GM12878 (cell line): ENCODE measurements at regions not wholly inside any gene's neighbourhood (a gene's known extent, or its start where the extent isn't known, plus 50 kb on each side); places are given as distances from the start of the nearest gene placed in this dataset.

Experiments
- ATAC-seq: fragments of 200-7000 bp; cut with Tn5 transposase; 3 replicates; pipeline ENCODE4 v1.9.1; 2020; ENCODE audit warnings: mild to moderate bottlenecking, moderate library complexity
- BruUV-seq: library from RNA; stranded (reverse); fragments of 400-500 nt; replicated peaks from 2 replicates; lab custom pipeline; 2021; lab: Mats Ljungman, UMichigan
- CTCF ChIA-PET: fragments of 300-600 bp; sonication (Branson Sonifier 250); formaldehyde crosslinking; extraction: SDS; loops from one replicate; lab custom pipeline; 2021; ENCODE audit warnings: inconsistent platforms; lab: Yijun Ruan, JAX
- POLR2A ChIA-PET: fragments of 350-600 bp; formaldehyde crosslinking; extraction: SDS; loops from one replicate; lab custom pipeline; 2021; ENCODE audit warnings: inconsistent platforms; lab: Charles Lee
- RAD21 ChIA-PET: fragments of 300-600 bp; sonication (Branson Sonifier 250); formaldehyde crosslinking; loops from one replicate; lab custom pipeline; 2023; ENCODE audit warnings: antibody characterized with exemption; ENCODE audit not compliant: unreplicated experiment; lab: Charles Lee
- SMC1A ChIA-PET: fragments of 300-600 bp; sonication (Branson Sonifier 250); formaldehyde crosslinking; loops from one replicate; lab custom pipeline; 2023; ENCODE audit not compliant: unreplicated experiment, uncharacterized antibody; lab: Charles Lee
- DNase-seq: peaks from one replicate; pipeline ENCODE4 v3.0.0-alpha.2; 2011; ENCODE audit warnings: low read depth, low spot score
- FAIRE-seq: peaks from 3 replicates; lab custom pipeline; 2011; peaks lifted over from hg19 to GRCh38; lab: Jason Lieb, UNC
- H2AFZ ChIP-seq: 2 replicates; pipeline ENCODE4 v1.6.0; 2011; ENCODE audit warnings: low read depth, low read length, control low read depth; ENCODE audit not compliant: control insufficient read depth
- H3K27ac ChIP-seq: 2 replicates; pipeline ENCODE4 v1.5.1; 2011; ENCODE audit warnings: control low read depth; ENCODE audit not compliant: control insufficient read depth, insufficient read depth
- H3K27me3 ChIP-seq, 2 experiments: replicated peaks in 1 of 2; 2 replicates each; pipeline versions ENCODE4 v1.6.0 to v1.6.1; 2011; ENCODE audit warnings: low read length in 1 of 2; ENCODE audit not compliant: control insufficient read depth in 2 of 2, insufficient read depth in 2 of 2
- H3K36me3 ChIP-seq, 2 experiments: 2 replicates each; pipeline ENCODE4 v1.5.1; 2011; ENCODE audit warnings: low read length in 1 of 2; ENCODE audit not compliant: control insufficient read depth in 2 of 2, insufficient read depth in 2 of 2
- H3K4me1 ChIP-seq: 2 replicates; pipeline ENCODE4 v1.6.1; 2011; ENCODE audit warnings: mild to moderate bottlenecking, low read length, moderate library complexity, mixed read lengths; ENCODE audit not compliant: control insufficient read depth, insufficient read depth
- H3K4me2 ChIP-seq: 2 replicates; pipeline ENCODE4 v1.6.0; 2011; ENCODE audit warnings: control low read depth; ENCODE audit not compliant: control insufficient read depth, insufficient read depth
- H3K4me3 ChIP-seq: fragments of 200-600 bp; sonication (generic); 2 replicates; pipeline ENCODE4 v1.5.1; 2016
- H3K79me2 ChIP-seq: 2 replicates; pipeline ENCODE4 v1.6.0; 2011; ENCODE audit warnings: low read length; ENCODE audit not compliant: control insufficient read depth, insufficient read depth
- H3K9ac ChIP-seq: 2 replicates; pipeline ENCODE4 v1.8.0; 2011; ENCODE audit warnings: low read length, control low read depth, mixed read lengths; ENCODE audit not compliant: control insufficient read depth, insufficient read depth
- H3K9me3 ChIP-seq: replicated peaks from 3 replicates; pipeline ENCODE4 v1.5.1; 2011; ENCODE audit warnings: mild to moderate bottlenecking, low read length; ENCODE audit not compliant: control insufficient read depth, insufficient read depth
- H4K20me1 ChIP-seq: 2 replicates; pipeline ENCODE4 v1.6.0; 2011; ENCODE audit not compliant: control insufficient read depth, insufficient read depth
- BMI1 ChIP-seq: fragments of 450-650 bp; IDR thresholded peaks from 2 replicates; pipeline ENCODE4 v1.6.1; 2016; ENCODE audit warnings: mild to moderate bottlenecking, moderate library complexity, borderline replicate concordance
- FOXK2 ChIP-seq: fragments of 450-650 bp; IDR thresholded peaks from 2 replicates; pipeline ENCODE4 v1.6.1; 2017; ENCODE audit warnings: mild to moderate bottlenecking, moderate library complexity
- KAT2A ChIP-seq: conservative IDR thresholded peaks from 2 replicates; pipeline ENCODE4 v1.6.1; 2011; ENCODE audit warnings: low read depth, low read length; ENCODE audit not compliant: control insufficient read depth
- SMAD5 ChIP-seq: IDR thresholded peaks from 2 replicates; pipeline ENCODE4 v1.6.1; 2016; ENCODE audit warnings: antibody characterized with exemption, low read depth
- SUPT20H ChIP-seq: IDR thresholded peaks from 2 replicates; pipeline ENCODE4 v1.6.1; 2011; ENCODE audit warnings: low read depth, mild to moderate bottlenecking, low read length, moderate library complexity, borderline replicate concordance; ENCODE audit not compliant: control insufficient read depth
- TCF3 ChIP-seq: IDR thresholded peaks from 2 replicates; pipeline ENCODE4 v1.6.1; 2012; ENCODE audit warnings: low read depth, mild to moderate bottlenecking, low read length, borderline replicate concordance; ENCODE audit not compliant: insufficient read depth
- TCF7 ChIP-seq: IDR thresholded peaks from 2 replicates; pipeline ENCODE4 v1.6.1; 2014; ENCODE audit warnings: antibody characterized with exemption, borderline replicate concordance
- WGBS: methylation state at CpG from one replicate; pipeline ENCODE4 v1.1.6; 2016; ENCODE audit warnings: low lambda C conversion rate; ENCODE audit not compliant: insufficient replicate concordance, insufficient coverage; ENCODE audit errors: missing lambda C conversion rate; 5-methylcytosine and 5-hydroxymethylcytosine counted together
- in situ Hi-C: fragments of 300-500 bp; cut with MboI; formaldehyde crosslinking; loops from 9 replicates; pipeline ENCODE4 v1.14.3; 2018; ENCODE audit warnings: mixed read lengths
- intact Hi-C: fragments of 100-400 bp; cut with micrococcal nuclease; formaldehyde crosslinking; loops from one replicate; pipeline ENCODE4 v1.14.2; 2022; ENCODE audit not compliant: unreplicated experiment
- TF ChIP-seq, protein P1 (sequence below): fragments of 450-650 bp; formaldehyde crosslinking; IDR thresholded peaks from 2 replicates; pipeline ENCODE4 v1.4.0; 2020; ENCODE audit warnings: mild to moderate bottlenecking, moderate library complexity
- TF ChIP-seq, protein P2 (sequence below): fragments of 450-650 bp; IDR thresholded peaks from 2 replicates; pipeline ENCODE4 v1.6.1; 2017; ENCODE audit warnings: antibody characterized with exemption, mild to moderate bottlenecking, moderate library complexity
- TF ChIP-seq, protein P3 (sequence below): fragments of 150-350 bp; IDR thresholded peaks from 2 replicates; pipeline ENCODE4 v1.6.1; 2016; ENCODE audit warnings: low read depth, low read length
- TF ChIP-seq, protein P4 (sequence below): fragments of 450-650 bp; IDR thresholded peaks from 2 replicates; pipeline ENCODE4 v1.6.1; 2017; ENCODE audit warnings: mild to moderate bottlenecking

DNA sequence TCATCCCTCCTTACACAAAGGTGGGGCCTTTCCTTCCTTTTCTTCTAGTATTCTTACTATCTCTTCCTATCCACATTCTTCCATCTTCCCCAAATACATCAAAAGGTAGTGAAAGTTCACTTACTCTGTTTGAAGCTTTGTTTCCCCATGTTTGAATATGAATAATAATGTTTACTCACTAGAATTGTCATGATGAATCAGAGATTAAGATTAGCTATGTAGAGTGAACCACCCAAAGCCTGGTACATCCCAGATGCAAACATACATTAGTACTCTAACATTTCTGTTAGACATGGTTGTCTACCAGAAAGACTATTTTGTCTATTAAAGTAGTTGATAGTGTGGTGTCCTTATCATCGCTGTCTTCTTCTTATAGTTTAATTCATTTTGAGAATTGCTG lies 327.1 kb upstream of the TBC1D5 start:
- intact Hi-C loops = no loop called here
- Histone ChIP-seq H3K27me3 (no peaks in the 10 kb centered on the region), H3K36me3 (no peaks in the 10 kb centered on the region), H2AFZ (no peak overlapping the region), H3K79me2 (no peaks in the 10 kb centered on the region), H3K4me2 (no peak overlapping the region), H3K27ac (no peak overlapping the region), H4K20me1 (no peaks in the 10 kb centered on the region), H3K4me1 (no peaks in the 10 kb centered on the region), H3K4me3 (no peak overlapping the region), H3K9me3 (no peaks in the 10 kb centered on the region), H3K9ac (no peak overlapping the region)
- TF ChIP-seq TCF7 (no peak), KAT2A (no peak), SMAD5 (no peak), SUPT20H (no peak), FOXK2 (no peak), TCF3 (no peak), BMI1 (no peak)
- TF ChIP-seq, protein P1, sequence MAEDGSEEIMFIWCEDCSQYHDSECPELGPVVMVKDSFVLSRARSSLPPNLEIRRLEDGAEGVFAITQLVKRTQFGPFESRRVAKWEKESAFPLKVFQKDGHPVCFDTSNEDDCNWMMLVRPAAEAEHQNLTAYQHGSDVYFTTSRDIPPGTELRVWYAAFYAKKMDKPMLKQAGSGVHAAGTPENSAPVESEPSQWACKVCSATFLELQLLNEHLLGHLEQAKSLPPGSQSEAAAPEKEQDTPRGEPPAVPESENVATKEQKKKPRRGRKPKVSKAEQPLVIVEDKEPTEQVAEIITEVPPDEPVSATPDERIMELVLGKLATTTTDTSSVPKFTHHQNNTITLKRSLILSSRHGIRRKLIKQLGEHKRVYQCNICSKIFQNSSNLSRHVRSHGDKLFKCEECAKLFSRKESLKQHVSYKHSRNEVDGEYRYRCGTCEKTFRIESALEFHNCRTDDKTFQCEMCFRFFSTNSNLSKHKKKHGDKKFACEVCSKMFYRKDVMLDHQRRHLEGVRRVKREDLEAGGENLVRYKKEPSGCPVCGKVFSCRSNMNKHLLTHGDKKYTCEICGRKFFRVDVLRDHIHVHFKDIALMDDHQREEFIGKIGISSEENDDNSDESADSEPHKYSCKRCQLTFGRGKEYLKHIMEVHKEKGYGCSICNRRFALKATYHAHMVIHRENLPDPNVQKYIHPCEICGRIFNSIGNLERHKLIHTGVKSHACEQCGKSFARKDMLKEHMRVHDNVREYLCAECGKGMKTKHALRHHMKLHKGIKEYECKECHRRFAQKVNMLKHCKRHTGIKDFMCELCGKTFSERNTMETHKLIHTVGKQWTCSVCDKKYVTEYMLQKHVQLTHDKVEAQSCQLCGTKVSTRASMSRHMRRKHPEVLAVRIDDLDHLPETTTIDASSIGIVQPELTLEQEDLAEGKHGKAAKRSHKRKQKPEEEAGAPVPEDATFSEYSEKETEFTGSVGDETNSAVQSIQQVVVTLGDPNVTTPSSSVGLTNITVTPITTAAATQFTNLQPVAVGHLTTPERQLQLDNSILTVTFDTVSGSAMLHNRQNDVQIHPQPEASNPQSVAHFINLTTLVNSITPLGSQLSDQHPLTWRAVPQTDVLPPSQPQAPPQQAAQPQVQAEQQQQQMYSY (CRISPR knock-in tag) = no peak
- TF ChIP-seq, protein P2, sequence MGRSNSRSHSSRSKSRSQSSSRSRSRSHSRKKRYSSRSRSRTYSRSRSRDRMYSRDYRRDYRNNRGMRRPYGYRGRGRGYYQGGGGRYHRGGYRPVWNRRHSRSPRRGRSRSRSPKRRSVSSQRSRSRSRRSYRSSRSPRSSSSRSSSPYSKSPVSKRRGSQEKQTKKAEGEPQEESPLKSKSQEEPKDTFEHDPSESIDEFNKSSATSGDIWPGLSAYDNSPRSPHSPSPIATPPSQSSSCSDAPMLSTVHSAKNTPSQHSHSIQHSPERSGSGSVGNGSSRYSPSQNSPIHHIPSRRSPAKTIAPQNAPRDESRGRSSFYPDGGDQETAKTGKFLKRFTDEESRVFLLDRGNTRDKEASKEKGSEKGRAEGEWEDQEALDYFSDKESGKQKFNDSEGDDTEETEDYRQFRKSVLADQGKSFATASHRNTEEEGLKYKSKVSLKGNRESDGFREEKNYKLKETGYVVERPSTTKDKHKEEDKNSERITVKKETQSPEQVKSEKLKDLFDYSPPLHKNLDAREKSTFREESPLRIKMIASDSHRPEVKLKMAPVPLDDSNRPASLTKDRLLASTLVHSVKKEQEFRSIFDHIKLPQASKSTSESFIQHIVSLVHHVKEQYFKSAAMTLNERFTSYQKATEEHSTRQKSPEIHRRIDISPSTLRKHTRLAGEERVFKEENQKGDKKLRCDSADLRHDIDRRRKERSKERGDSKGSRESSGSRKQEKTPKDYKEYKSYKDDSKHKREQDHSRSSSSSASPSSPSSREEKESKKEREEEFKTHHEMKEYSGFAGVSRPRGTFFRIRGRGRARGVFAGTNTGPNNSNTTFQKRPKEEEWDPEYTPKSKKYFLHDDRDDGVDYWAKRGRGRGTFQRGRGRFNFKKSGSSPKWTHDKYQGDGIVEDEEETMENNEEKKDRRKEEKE = no peak
- TF ChIP-seq, protein P3, sequence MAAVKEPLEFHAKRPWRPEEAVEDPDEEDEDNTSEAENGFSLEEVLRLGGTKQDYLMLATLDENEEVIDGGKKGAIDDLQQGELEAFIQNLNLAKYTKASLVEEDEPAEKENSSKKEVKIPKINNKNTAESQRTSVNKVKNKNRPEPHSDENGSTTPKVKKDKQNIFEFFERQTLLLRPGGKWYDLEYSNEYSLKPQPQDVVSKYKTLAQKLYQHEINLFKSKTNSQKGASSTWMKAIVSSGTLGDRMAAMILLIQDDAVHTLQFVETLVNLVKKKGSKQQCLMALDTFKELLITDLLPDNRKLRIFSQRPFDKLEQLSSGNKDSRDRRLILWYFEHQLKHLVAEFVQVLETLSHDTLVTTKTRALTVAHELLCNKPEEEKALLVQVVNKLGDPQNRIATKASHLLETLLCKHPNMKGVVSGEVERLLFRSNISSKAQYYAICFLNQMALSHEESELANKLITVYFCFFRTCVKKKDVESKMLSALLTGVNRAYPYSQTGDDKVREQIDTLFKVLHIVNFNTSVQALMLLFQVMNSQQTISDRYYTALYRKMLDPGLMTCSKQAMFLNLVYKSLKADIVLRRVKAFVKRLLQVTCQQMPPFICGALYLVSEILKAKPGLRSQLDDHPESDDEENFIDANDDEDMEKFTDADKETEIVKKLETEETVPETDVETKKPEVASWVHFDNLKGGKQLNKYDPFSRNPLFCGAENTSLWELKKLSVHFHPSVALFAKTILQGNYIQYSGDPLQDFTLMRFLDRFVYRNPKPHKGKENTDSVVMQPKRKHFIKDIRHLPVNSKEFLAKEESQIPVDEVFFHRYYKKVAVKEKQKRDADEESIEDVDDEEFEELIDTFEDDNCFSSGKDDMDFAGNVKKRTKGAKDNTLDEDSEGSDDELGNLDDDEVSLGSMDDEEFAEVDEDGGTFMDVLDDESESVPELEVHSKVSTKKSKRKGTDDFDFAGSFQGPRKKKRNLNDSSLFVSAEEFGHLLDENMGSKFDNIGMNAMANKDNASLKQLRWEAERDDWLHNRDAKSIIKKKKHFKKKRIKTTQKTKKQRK = no peak
- TF ChIP-seq, protein P4, sequence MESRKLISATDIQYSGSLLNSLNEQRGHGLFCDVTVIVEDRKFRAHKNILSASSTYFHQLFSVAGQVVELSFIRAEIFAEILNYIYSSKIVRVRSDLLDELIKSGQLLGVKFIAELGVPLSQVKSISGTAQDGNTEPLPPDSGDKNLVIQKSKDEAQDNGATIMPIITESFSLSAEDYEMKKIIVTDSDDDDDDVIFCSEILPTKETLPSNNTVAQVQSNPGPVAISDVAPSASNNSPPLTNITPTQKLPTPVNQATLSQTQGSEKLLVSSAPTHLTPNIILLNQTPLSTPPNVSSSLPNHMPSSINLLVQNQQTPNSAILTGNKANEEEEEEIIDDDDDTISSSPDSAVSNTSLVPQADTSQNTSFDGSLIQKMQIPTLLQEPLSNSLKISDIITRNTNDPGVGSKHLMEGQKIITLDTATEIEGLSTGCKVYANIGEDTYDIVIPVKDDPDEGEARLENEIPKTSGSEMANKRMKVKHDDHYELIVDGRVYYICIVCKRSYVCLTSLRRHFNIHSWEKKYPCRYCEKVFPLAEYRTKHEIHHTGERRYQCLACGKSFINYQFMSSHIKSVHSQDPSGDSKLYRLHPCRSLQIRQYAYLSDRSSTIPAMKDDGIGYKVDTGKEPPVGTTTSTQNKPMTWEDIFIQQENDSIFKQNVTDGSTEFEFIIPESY = no peak
- in situ Hi-C loops = no loop called here
- 88% methylated on average over 1 of the region's 1 CpG for WGBS
- RAD21 ChIA-PET = interaction anchor here (1.7 kb wide), 1 partner anchor 144 kb away, joined by 4 read pairs; no protein-coding TSS in a partner anchor
- CTCF ChIA-PET = no interaction called here
- DNase-seq (no peak), FAIRE-seq (no peak), ATAC-seq (no peak)
- no TSS peak for BruUV-seq
- SMC1A ChIA-PET = no interaction called here
- POLR2A ChIA-PET = no interaction called here
